Suprapubic skin (tissue), 4 donors: ENCODE measurements at regions not wholly inside any gene's neighbourhood (a gene's known extent, or its start where the extent isn't known, plus 50 kb on each side); places are given as distances from the start of the nearest gene placed in this dataset.

Source experiments
- DNase-seq, 2 donors: peaks; one replicate each; pipeline ENCODE4 v3.0.0-alpha.2; 2019; ENCODE audit warnings: low spot score in 2 of 2
- H3K27ac ChIP-seq: fragments of 200-600 bp; sonication (generic); one replicate; pipeline ENCODE4 v1.5.1; 2019
- H3K27me3 ChIP-seq: fragments of 200-600 bp; sonication (generic); one replicate; pipeline ENCODE4 v1.5.1; 2019
- H3K36me3 ChIP-seq: fragments of 200-600 bp; sonication (generic); one replicate; pipeline ENCODE4 v1.5.1; 2019
- H3K4me1 ChIP-seq: fragments of 200-600 bp; sonication (generic); one replicate; pipeline ENCODE4 v1.5.1; 2019
- H3K4me3 ChIP-seq: fragments of 200-600 bp; sonication (generic); one replicate; pipeline ENCODE4 v1.5.1; 2019; ENCODE audit warnings: mild to moderate bottlenecking
- H3K9me3 ChIP-seq: fragments of 200-600 bp; sonication (generic); one replicate; pipeline ENCODE4 v1.5.1; 2019
- EP300 ChIP-seq: sonication (generic); formaldehyde crosslinking; IDR thresholded peaks from one replicate; pipeline ENCODE4 v1.6.1; 2017; ENCODE audit warnings: antibody characterized with exemption
- POLR2A ChIP-seq, 2 donors: fragments of 450-650 bp; IDR thresholded peaks; one replicate each; pipeline ENCODE4 v1.6.1; 2017; ENCODE audit warnings: antibody characterized with exemption in 2 of 2, mild to moderate bottlenecking in 2 of 2, moderate library complexity in 2 of 2
- POLR2AphosphoS5 ChIP-seq, 3 donors: sonication (generic); formaldehyde crosslinking; IDR thresholded peaks; one replicate each; pipeline ENCODE4 v1.6.1; 2017; ENCODE audit warnings: antibody characterized with exemption in 3 of 3
- WGBS: methylation state at CpG from one replicate; pipeline ENCODE4 v1.1.5; 2018; 5-methylcytosine and 5-hydroxymethylcytosine counted together
- TF ChIP-seq, protein P1 (sequence below), 2 donors: fragments of 200-600 bp in 1 of 2; fragments of 450-650 bp in 1 of 2; sonication (generic) in 1 of 2; IDR thresholded peaks; one replicate each; pipeline ENCODE4 v1.5.1; 2016 to 2019; ENCODE audit warnings: antibody characterized with exemption in 2 of 2, mild to moderate bottlenecking in 1 of 2, moderate library complexity in 1 of 2

DNA sequence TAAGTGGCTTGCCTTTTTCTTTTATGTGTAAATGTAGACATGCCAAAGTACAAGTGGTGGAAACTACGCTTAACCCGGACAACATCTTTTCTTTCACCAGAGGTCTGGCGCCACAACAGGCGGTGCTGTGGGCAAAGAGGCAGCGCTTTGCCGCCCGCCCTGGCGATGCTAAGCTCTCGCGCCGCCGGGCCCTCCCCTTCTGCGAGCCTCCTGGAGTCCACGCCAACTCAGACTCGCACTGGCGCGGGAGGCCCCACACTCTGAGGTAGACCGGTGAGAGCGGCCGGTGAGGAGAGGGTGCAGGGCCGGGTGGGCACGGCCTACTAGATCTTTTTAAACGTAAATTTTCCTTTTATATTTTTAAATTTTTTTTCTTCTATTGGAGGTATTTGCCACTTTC is 2253.1 kb upstream of the C9orf72 start:
- Histone ChIP-seq H3K27me3 (no peaks in the 10 kb centered on the region), H3K4me1 (no peaks in the 10 kb centered on the region), H3K36me3 (no peaks in the 10 kb centered on the region), H3K27ac (no peak overlapping the region), H3K9me3 (no peaks in the 10 kb centered on the region), H3K4me3 (no peak overlapping the region)
- DNase-seq: no peak
- 98% methylated on average over 21 of the region's 23 CpGs for WGBS
- TF ChIP-seq, protein P1, sequence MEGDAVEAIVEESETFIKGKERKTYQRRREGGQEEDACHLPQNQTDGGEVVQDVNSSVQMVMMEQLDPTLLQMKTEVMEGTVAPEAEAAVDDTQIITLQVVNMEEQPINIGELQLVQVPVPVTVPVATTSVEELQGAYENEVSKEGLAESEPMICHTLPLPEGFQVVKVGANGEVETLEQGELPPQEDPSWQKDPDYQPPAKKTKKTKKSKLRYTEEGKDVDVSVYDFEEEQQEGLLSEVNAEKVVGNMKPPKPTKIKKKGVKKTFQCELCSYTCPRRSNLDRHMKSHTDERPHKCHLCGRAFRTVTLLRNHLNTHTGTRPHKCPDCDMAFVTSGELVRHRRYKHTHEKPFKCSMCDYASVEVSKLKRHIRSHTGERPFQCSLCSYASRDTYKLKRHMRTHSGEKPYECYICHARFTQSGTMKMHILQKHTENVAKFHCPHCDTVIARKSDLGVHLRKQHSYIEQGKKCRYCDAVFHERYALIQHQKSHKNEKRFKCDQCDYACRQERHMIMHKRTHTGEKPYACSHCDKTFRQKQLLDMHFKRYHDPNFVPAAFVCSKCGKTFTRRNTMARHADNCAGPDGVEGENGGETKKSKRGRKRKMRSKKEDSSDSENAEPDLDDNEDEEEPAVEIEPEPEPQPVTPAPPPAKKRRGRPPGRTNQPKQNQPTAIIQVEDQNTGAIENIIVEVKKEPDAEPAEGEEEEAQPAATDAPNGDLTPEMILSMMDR (IDR thresholded peaks at IDR 0.05): no peak
- TF ChIP-seq EP300 (no peak), POLR2AphosphoS5 (IDR thresholded peaks at IDR 0.05) (no peak), POLR2A (IDR thresholded peaks at IDR 0.05) (no peak)

DNA sequence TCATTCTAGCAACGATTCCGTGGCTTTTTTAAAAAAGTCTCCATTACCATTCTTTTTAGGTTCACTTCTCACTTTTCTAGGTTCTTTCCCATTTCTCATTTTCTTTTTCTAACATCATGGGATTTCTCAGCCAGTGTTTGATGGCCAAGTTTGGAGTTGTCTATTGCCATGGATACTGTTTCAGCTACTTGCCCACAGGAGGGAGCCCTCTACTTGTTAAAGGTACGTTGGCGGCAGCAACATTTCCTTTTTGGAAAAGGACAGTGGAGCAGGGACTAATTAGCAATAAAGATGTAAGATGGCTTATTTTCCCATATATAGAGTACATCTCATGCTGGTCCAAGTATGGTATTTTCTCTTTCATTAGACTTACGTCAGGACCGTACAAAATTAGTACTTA is 2257.5 kb upstream of the C9orf72 start:
- Histone ChIP-seq H3K27ac (no peak overlapping the region), H3K4me3 (no peak overlapping the region), H3K36me3 (no peaks in the 10 kb centered on the region), H3K9me3 (no peaks in the 10 kb centered on the region), H3K27me3 (no peaks in the 10 kb centered on the region), H3K4me1 (no peaks in the 10 kb centered on the region)
- DNase-seq: no peak
- TF ChIP-seq POLR2AphosphoS5 (IDR thresholded peaks at IDR 0.05) (no peak), EP300 (no peak), POLR2A (IDR thresholded peaks at IDR 0.05) (no peak)
- TF ChIP-seq, protein P1 (IDR thresholded peaks at IDR 0.05): no peak
- WGBS: 39% methylated on average over 6 of the region's 6 CpGs

DNA sequence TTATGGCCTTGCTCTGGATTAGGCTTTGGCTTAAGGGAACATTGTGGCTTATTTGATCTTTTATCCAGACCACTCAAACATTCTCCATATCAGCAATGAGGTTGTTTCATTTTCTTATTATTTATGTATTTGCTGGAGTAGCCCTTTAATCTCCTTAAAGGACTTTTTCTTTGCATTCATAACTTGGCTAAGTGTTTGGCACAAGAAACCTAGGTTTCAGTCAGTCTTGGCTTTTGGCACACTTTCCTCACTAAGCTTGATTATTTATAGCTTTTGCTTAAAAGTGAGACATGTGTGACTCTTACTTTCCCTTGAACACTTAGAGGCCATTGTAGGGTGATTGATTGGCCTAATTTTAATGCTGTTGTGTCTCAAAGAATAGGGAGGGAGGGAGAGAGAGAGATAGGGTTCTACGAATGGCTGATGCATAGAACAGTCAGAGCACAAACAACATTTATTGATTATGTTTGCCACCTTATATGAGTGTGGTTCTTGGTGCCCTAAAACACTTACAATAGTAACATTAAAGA is 2265.3 kb upstream of the C9orf72 start:
- no peaks in the 10 kb centered on the region for H3K36me3 ChIP-seq
- H3K27me3 ChIP-seq: no peaks in the 10 kb centered on the region
- no peak overlapping the region for H3K4me3 ChIP-seq
- H3K9me3 ChIP-seq: no peaks in the 10 kb centered on the region
- DNase-seq: no peak
- no peak overlapping the region for H3K27ac ChIP-seq
- 46% methylated on average over 1 of the region's 1 CpG for WGBS
- TF ChIP-seq, protein P1 (IDR thresholded peaks at IDR 0.05): no peak
- TF ChIP-seq POLR2AphosphoS5 (IDR thresholded peaks at IDR 0.05) (no peak), EP300 (no peak)
- no peaks in the 10 kb centered on the region for H3K4me1 ChIP-seq

DNA sequence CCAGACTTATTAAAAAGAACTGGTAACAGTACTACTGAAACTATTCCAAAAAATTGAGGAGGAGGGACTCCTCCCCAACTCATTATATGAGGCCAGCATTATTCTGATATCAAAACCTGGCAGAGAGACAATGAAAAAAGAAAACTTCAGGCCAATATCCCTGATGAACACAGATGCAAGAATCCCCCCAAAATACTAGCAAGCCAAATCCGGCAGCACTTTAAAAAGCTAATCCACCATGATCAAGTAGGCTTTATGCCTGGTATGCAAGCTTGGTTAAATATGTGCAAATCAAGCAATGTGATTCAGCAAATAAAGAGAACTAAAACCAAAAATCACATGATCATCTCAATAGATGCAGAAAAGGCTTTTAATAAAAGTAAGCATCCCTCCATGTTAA is 2271.0 kb upstream of the C9orf72 start:
- DNase-seq: no peak
- no peak overlapping the region for H3K4me3 ChIP-seq
- H3K9me3 ChIP-seq: no peaks in the 10 kb centered on the region
- no peaks in the 10 kb centered on the region for H3K4me1 ChIP-seq
- no peak for TF ChIP-seq POLR2AphosphoS5 (IDR thresholded peaks at IDR 0.05)
- no peak for TF ChIP-seq POLR2A (IDR thresholded peaks at IDR 0.05)
- TF ChIP-seq, protein P1 (IDR thresholded peaks at IDR 0.05): no peak
- no peak for TF ChIP-seq EP300
- no peaks in the 10 kb centered on the region for H3K27me3 ChIP-seq
- no peaks in the 10 kb centered on the region for H3K36me3 ChIP-seq
- H3K27ac ChIP-seq: no peak overlapping the region
- 80% methylated on average over 1 of the region's 1 CpG for WGBS

DNA sequence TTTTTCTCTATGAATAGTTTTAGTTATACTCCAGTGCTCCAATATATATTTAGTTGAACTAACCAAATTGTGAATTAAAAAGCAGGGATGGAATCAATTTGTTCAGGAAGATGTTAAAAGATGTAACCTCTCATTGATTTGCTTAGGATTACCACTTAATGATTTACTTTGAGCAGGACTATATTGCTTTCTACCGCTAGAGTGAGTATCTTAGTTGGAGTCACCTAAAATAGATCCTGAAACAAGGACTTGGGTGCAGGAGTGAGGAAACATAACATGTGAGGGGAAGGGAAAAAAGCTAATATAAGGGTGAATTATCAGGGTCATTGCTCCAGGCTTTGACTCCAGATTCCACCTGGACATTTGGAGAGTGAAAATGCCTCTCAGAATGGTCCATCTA is 2277.4 kb upstream of the C9orf72 start:
- Histone ChIP-seq H3K27ac (no peak overlapping the region), H3K36me3 (no peaks in the 10 kb centered on the region), H3K4me3 (no peak overlapping the region), H3K9me3 (no peaks in the 10 kb centered on the region), H3K27me3 (no peaks in the 10 kb centered on the region), H3K4me1 (no peaks in the 10 kb centered on the region)
- TF ChIP-seq POLR2A (IDR thresholded peaks at IDR 0.05): no peak
- no peak for TF ChIP-seq POLR2AphosphoS5 (IDR thresholded peaks at IDR 0.05)
- no peak for TF ChIP-seq EP300
- TF ChIP-seq, protein P1 (IDR thresholded peaks at IDR 0.05): no peak
- no peak for DNase-seq
- 44% methylated on average over 1 of the region's 1 CpG for WGBS
